NCI-H446 (cell line): ENCODE measurements at regions not wholly inside any gene's neighbourhood (a gene's known extent, or its start where the extent isn't known, plus 50 kb on each side); places are given as distances from the start of the nearest gene placed in this dataset.
"Not testable (repeated sequence)": the region's sequence is repeated elsewhere in the genome, so short reads cannot be mapped to it uniquely, and the experiment has no call there.

Experiments used
- DNase-seq, 2 experiments: peaks; one replicate each; lab custom pipeline; 2025; lab: John Stamatoyannopoulos, UW

- no peak for DNase-seq
These were observed 569.8 kb upstream of the ADAMTS16 start for GRCh38 chr5:4570047-4570995.

DNA sequence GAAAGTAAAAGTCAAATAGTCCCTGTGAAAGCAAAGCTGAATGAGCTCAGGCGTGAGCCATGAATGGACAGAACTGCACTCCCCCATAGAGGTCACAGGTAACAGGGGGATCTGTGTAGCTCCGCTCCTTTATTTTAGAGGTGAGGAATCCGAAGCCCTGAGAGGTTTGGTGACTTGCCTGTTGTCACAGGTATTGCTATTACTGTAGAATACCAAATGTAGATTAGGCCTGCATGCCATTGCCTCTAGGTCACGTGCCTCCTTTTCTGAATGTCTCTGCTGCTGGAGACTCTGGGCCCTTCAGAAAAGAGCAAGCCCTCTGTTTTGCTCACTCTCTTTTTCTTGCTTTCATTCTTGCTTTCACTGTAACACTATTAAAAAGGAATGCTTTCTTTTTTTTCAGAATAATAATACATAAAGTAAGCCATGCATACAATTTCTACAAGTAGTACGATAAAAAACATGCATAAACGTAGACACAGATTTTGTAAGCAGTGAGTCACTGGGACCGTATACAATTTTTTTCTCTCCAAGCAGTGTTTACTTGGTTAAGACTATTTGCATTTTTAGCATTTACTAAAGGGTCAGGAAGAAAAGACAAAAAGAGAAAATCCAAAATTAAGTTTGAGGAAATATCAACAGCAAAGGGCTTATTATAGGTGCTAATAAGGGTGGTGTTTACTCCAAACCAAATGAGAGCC lies 568.7 kb upstream of the ADAMTS16 start:
- no peak for DNase-seq

- DNase-seq = no peak
These were observed 567.6 kb upstream of the ADAMTS16 start for GRCh38 chr5:4572311-4573100.

- DNase-seq = no peak
These were observed 564.5 kb upstream of the ADAMTS16 start for GRCh38 chr5:4575608-4576007.

DNA sequence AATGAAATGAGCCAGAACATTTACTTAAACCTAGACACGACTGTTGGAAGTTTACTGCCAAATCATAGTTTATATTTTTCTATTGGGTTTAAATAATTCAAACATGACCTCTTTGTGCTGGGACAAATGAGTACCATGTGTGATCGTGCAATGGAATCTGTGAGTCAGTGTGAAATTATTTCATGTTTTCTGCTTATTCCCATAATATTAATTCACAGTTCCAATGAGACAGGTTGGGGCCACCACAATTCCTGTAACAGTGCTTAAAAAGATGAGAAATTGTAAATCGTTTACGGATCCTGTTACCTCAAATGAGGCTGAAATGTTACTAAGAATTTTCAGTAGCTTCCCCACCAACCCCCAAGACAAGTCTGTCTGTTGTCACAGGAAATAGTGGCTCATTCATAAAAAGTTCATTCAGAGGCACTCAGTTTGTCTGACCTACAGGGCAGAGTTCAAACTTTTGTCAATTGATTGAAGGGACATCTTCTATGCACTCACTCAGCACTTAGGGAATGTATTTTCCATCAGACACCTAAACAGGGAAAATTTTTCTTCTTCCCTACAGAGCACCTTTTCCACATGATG lies 563.9 kb upstream of the ADAMTS16 start:
- no peak for DNase-seq

GRCh38 chr5:4576908-4577307 lies 563.2 kb upstream of the ADAMTS16 start:
- no peak for DNase-seq

GRCh38 chr5:4579679-4580078 lies 560.5 kb upstream of the ADAMTS16 start:
- no peak for DNase-seq

GRCh38 chr5:4580772-4581171 lies 559.4 kb upstream of the ADAMTS16 start:
- no peak for DNase-seq

DNA sequence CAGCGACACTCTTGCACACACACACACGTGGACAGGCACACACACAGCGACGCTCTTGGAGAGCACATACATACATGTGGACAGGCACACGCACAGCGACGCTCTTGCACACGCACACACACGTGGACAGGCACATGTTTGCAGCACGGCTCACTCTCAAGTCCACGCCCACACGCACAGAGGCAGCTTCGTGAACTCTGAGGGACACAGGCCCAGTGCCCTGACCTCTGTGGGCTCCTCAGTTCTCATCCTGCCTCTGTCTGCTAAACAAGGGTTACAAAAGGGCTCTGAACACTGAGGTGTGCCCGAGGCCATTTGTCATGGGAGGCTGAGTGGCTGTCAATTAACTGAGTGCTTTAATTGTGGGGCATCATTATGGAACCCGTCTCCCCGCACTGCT lies 558.8 kb upstream of the ADAMTS16 start:
- DNase-seq = no peak

DNA sequence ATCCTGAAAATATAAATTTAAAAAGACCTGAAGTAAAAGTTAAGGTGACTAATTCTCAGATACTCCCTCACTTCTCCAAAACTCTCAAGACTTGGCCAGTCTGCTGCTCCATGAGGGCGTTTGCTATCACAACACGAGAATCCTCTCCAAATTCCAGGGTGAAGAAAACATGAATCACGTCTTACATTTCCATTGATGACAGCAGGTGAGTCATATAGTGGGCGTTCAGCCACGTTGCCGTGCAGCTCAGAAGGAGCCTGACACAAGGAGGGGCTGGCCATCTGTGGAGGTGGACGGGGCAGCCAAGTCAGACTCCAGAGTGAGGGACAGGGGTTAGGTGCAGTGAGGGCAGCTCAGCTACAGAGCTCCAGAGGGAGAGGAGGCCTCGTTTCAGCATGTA lies 555.1 kb upstream of the ADAMTS16 start:
- DNase-seq = no peak

DNA sequence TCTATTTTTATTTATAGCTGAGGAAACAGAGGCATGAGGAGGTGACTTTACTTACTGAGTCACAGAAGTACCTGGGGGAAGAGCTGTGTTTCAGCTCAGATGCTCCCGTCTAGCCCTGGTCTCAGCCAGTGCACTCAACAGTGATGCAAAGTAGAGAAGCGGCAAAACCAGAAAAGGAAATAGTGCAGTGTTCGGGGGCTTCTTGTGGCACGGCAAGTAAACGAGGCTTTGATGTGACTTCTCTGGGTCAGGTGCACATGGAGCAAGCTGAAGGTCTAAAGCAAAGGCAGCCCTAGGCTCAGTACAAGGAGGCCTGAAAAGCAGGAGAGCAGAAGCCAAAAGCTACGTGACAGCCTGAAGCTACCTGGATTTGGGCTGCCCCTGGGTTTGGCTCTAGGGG lies 526.7 kb upstream of the ADAMTS16 start:
- DNase-seq = no peak

DNA sequence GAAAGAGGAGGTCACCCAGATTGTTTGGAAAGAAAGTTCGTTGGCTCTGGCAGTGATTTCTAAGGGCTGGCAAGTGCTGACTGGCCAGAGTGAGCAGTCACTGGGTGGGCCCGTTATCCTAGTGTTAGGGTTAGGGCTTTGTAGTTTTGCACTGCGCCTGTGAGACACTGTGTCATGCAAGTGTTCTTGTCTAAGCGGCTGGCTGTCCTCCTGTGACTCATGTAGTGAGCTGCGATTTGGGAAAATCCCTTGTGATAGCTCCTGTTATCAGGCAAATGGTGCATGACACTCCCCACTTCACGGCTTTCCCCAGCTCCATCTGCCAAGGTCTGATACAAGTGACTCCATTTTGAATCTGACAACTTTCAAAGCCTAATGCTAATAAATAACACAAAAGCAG lies 526.0 kb upstream of the ADAMTS16 start:
- no peak for DNase-seq

GRCh38 chr5:4615369-4615768 lies 524.8 kb upstream of the ADAMTS16 start:
- DNase-seq = not testable (repeated sequence)

DNA sequence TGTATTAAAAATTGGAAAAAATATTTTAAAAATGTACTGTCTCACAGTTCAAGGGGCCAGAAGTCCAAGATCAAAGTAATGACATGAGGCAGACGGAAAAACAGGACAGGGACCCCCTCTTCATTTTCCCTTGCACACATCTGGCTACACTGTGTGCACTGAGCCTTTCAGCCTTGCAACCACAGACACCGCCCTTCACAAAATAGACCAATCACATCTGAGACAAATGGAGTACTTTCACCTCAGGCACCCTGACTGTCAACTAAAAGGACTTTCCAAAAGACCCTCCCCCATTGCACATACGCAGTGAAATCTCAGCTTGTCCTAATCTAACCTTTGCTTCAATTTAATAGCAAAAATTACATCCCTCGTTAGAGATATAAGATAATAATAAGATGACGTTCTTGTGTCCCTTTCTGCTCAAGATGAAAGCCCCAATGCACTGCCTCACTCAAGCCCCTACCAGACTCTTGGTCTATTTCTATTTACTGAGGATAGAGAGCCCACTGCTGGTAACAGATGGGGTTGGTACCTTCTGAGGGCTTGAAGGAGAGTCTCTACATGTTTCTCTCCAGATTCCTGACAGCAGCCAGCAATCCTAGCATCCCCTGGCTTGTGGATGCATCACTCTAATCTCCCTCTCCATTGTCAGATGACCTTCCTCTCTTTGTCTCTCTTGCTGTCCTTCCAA lies 514.8 kb upstream of the ADAMTS16 start:
- no peak for DNase-seq

DNA sequence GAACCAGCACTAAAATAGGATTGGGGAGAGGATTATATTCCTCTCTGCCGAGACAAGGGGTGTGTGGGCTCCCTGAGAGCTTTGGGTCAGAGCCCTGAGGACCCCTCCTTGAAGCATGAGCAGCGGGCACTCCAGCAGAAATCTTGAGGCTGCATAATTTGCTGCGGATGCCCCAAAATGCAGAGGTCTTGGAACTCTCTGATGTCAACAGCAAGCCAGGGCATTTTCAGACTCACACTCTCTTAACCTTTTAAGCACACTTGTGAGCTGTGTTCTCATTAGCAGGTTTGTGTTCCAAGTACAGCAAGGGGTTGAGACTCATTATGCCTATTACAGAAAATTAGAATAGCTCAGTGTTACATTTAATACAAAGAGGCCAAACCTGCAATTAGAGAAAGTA lies 513.0 kb upstream of the ADAMTS16 start:
- no peak for DNase-seq

DNA sequence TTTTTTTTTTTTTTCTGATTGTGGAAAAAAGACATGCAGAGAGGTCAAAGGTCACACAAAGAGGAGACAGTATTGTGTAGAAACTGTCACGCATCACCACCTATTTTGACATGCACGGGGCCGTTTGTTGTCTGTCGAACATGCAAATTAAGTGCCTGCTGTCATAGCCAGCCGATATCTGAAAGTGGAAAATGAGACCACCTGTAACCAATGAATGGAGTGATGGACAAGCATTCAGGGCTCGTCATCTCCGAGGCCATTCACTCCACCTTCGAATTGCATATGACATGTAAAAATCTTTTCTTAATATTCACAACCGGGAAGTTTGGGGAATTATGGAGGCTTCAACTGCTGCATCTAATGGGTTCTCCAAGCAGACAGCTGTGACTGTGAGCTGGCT lies 512.2 kb upstream of the ADAMTS16 start:
- no peak for DNase-seq

DNA sequence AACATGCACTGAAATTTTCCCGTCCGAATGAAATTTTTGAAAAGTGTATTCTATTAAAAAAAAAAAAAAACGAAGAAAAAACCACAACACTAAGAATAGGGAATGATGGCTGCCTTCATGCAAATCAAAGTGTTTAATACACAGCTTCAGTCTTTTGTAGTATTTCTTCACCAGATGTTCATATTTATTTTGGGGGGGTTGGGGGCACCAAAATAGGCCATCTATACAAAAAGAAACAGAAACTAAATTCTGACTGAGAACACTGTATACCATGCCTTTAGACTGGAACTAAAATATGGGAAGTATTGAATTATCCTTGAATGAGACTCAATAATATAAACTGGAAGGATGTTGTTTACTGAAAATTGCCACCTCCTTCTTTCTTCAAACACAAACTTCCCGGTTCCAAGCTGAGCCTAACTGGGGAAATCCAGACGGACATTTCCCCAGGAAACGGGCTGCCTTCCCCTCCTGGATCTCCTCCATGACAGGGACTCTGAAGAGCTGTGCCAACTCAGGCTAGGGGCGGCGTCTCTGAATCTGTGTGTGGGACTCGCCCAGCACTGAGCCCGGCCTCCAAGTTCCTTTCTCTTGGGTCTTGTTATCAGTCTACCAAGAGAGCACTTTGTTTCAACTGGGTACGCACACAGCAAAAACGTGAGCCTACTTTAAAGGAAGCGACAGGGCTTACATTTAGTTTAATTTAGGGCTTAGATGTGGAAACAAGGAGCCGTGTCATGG lies 511.3 kb upstream of the ADAMTS16 start:
- DNase-seq = no peak

DNA sequence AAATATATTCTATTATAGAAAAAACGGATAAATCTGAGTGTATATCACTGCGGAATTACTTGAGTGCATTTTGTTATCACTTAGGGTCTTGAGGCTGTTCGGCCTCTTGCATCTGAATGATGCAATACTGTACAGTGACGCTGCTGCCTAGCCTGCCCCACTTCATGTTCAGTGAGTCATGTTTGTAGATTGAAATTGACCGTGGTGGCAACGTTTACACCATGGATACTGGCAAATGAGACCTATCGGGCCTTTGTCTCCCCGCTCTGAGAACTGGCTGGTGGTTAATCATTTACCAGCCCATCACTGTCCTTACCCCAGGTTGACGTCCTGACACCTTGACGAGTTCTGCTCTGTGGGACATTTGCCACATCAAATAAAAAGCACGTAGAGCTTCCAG lies 510.1 kb upstream of the ADAMTS16 start:
- no peak for DNase-seq

DNA sequence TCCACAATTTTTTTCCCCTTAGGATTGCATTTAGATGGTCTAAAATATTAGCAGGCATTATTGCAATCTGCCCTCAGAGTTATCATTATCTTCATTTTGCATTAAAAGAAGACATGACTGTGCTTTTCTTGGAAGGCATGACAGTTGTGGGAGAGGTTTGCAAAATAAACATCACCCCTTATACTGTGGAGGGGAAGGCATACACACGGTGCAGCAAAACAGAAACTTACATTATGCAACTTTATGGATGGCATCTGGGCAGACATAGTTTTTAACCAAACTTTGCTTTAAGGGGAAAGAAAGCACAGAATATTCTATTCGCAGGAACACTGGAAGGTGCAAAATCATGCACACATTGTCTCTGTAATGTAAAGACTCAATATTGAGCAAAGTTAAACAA lies 505.8 kb upstream of the ADAMTS16 start:
- DNase-seq = no peak

GRCh38 chr5:4636378-4636777 lies 503.8 kb upstream of the ADAMTS16 start:
- DNase-seq = no peak

- no peak for DNase-seq
These were observed 500.2 kb upstream of the ADAMTS16 start for GRCh38 chr5:4639946-4640345.
